Stomach (tissue), 8 donors: ENCODE measurements at regions not wholly inside any gene's neighbourhood (a gene's known extent, or its start where the extent isn't known, plus 50 kb on each side); places are given as distances from the start of the nearest gene placed in this dataset.

Experiments used
- DNase-seq, 2 donors: peaks; one replicate each; pipeline versions ENCODE4 v3.0.0 to v3.0.0-alpha.2; 2013 to 2019
- H3K27ac ChIP-seq, 5 donors: fragments of 200-600 bp in 4 of 5; sonication (generic) in 4 of 5; one replicate each; pipeline ENCODE4 v1.5.1; 2013 to 2019; ENCODE audit warnings: mild to moderate bottlenecking in 1 of 5, moderate library complexity in 1 of 5
- H3K27me3 ChIP-seq, 3 donors: fragments of 200-600 bp; sonication (generic); one replicate each; pipeline ENCODE4 v1.5.1; 2017 to 2019; ENCODE audit warnings: mixed run types in 1 of 3
- H3K36me3 ChIP-seq, 4 donors: fragments of 200-600 bp; sonication (generic); 1 replicate in 3 of 4; 2 replicates in 1 of 4; pipeline ENCODE4 v1.5.1; 2016 to 2019
- H3K4me1 ChIP-seq, 4 donors: fragments of 200-600 bp; sonication (generic); one replicate each; pipeline ENCODE4 v1.5.1; 2016 to 2019
- H3K4me3 ChIP-seq, 4 donors: fragments of 200-600 bp; sonication (generic) in 3 of 4; one replicate each; pipeline ENCODE4 v1.5.1; 2016 to 2019; ENCODE audit warnings: mild to moderate bottlenecking in 1 of 4
- H3K9me3 ChIP-seq, 4 donors: fragments of 200-600 bp; sonication (generic); one replicate each; pipeline ENCODE4 v1.5.1; 2016 to 2019
- CTCF ChIP-seq, 7 experiments: fragments of 450-650 bp in 4 of 7; fragments of 200-600 bp in 3 of 7; sonication (generic) in 3 of 7; IDR thresholded peaks; one replicate each; pipeline ENCODE4 v1.5.1; 2016 to 2019; ENCODE audit warnings: antibody characterized with exemption in 7 of 7, control low read depth in 2 of 7, mild to moderate bottlenecking in 1 of 7
- EP300 ChIP-seq: sonication (generic); formaldehyde crosslinking; IDR thresholded peaks from one replicate; pipeline ENCODE4 v1.6.1; 2017; ENCODE audit warnings: antibody characterized with exemption
- POLR2A ChIP-seq, 4 donors: fragments of 450-650 bp; IDR thresholded peaks; one replicate each; pipeline ENCODE4 v1.6.1; 2016; ENCODE audit warnings: antibody characterized with exemption in 4 of 4, control low read depth in 2 of 4, mild to moderate bottlenecking in 1 of 4, moderate library complexity in 1 of 4
- POLR2AphosphoS5 ChIP-seq, 3 donors: sonication (generic); formaldehyde crosslinking; IDR thresholded peaks; one replicate each; pipeline ENCODE4 v1.6.1; 2016; ENCODE audit warnings: antibody characterized with exemption in 3 of 3
- WGBS, 5 donors: extraction: QIAGEN DNeasy Blood & Tissue Kit in 3 of 5; methylation state at CpG; one replicate each; pipeline versions ENCODE4 v1.1.5 to v1.1.7; 2013 to 2018; 5-methylcytosine and 5-hydroxymethylcytosine counted together
- intact Hi-C: fragments of 100-400 bp; cut with DNase I; formaldehyde crosslinking; loops from one replicate; pipeline ENCODE4 v1.15.1; 2023; ENCODE audit warnings: low total_unique reads
- donor health status: healthy with polysubstance abuse.
- donor health status: Bipolar disorder and iron deficiency.
- donor health status: healthy.

- no peak for TF ChIP-seq EP300
- no peak for TF ChIP-seq POLR2A (IDR thresholded peaks at IDR 0.05)
- TF ChIP-seq CTCF (IDR thresholded peaks at IDR 0.05): no peak
- TF ChIP-seq POLR2AphosphoS5 (IDR thresholded peaks at IDR 0.05): no peak
- H3K9me3 ChIP-seq: no peaks in the 10 kb centered on the region
- H3K27me3 ChIP-seq: no peaks in the 10 kb centered on the region
- H3K4me1 ChIP-seq: peaks cover 0 to 22% (median 13%) of the 10 kb centered on the region in 4 donors
- no peak for DNase-seq
- WGBS, 5 donors: 37 to 52% (median 42%) methylated on average over 4 of the region's 4 CpGs
- no peak overlapping the region for H3K27ac ChIP-seq
- no peaks in the 10 kb centered on the region for H3K36me3 ChIP-seq
- intact Hi-C loops: no loop called here
- no peak overlapping the region for H3K4me3 ChIP-seq
Measured at GRCh38 chr9:18190671-18191374, 283.1 kb upstream of the ADAMTSL1 start.

GRCh38 chr9:18194316-18194715, 279.6 kb upstream of the ADAMTSL1 start:
- peaks cover 0 to 18% (median 13%) of the 10 kb centered on the region in 4 donors for H3K4me1 ChIP-seq
- TF ChIP-seq POLR2A (IDR thresholded peaks at IDR 0.05): no peak
- no peak for TF ChIP-seq CTCF (IDR thresholded peaks at IDR 0.05)
- TF ChIP-seq POLR2AphosphoS5 (IDR thresholded peaks at IDR 0.05): no peak
- TF ChIP-seq EP300: no peak
- no peaks in the 10 kb centered on the region for H3K27me3 ChIP-seq
- intact Hi-C loops: no loop called here
- no peak overlapping the region for H3K4me3 ChIP-seq
- H3K27ac ChIP-seq: no peak overlapping the region
- H3K36me3 ChIP-seq: no peaks in the 10 kb centered on the region
- no peaks in the 10 kb centered on the region for H3K9me3 ChIP-seq
- WGBS, 5 donors: 74 to 91% (median 81%) methylated on average over 3 of the region's 3 CpGs
- no peak for DNase-seq

GRCh38 chr9:18195223-18195622, 278.7 kb upstream of the ADAMTSL1 start:
- TF ChIP-seq EP300: no peak
- no peak for TF ChIP-seq POLR2AphosphoS5 (IDR thresholded peaks at IDR 0.05)
- TF ChIP-seq CTCF (IDR thresholded peaks at IDR 0.05): no peak
- H3K36me3 ChIP-seq: no peaks in the 10 kb centered on the region

GRCh38 chr9:18202924-18203323, 271.0 kb upstream of the ADAMTSL1 start:
- Histone ChIP-seq H3K4me3 (no peak overlapping the region), H3K4me1 (peaks cover 0 to 6% (median 2%) of the 10 kb centered on the region in 4 donors), H3K27me3 (no peaks in the 10 kb centered on the region), H3K27ac (no peak overlapping the region), H3K36me3 (no peaks in the 10 kb centered on the region), H3K9me3 (no peaks in the 10 kb centered on the region)
- no peak for DNase-seq
- intact Hi-C loops: no loop called here
- TF ChIP-seq EP300: no peak
- TF ChIP-seq POLR2AphosphoS5 (IDR thresholded peaks at IDR 0.05): no peak
- no peak for TF ChIP-seq CTCF (IDR thresholded peaks at IDR 0.05)
- no peak for TF ChIP-seq POLR2A (IDR thresholded peaks at IDR 0.05)
- WGBS, 5 donors: 83 to 90% (median 89%) methylated on average over 4 of the region's 4 CpGs

More at GRCh38 chr9:18195223-18195622, 278.7 kb upstream of the ADAMTSL1 start:
- Histone ChIP-seq H3K27ac (no peak overlapping the region), H3K4me1 (peaks cover 0 to 10% (median 5%) of the 10 kb centered on the region in 4 donors), H3K9me3 (no peaks in the 10 kb centered on the region), H3K27me3 (no peaks in the 10 kb centered on the region), H3K4me3 (no peak overlapping the region)
- 74 to 87% (median 85%) methylated on average over 3 of the region's 3 CpGs for WGBS, 5 donors
- DNase-seq: no peak
- intact Hi-C loops: no loop called here
